Duodenal mucosa (tissue), 2 donors: ENCODE measurements at regions not wholly inside any gene's neighbourhood (a gene's known extent, or its start where the extent isn't known, plus 50 kb on each side); places are given as distances from the start of the nearest gene placed in this dataset.

ENCODE experiments used
- H3K27ac ChIP-seq: one replicate; pipeline ENCODE4 v1.7.0; 2013; ENCODE audit warnings: low read depth, low read length
- H3K27me3 ChIP-seq, 2 donors: one replicate each; pipeline ENCODE4 v1.7.0; 2013; ENCODE audit warnings: low read length in 2 of 2, control low read depth in 1 of 2; ENCODE audit not compliant: insufficient read depth in 2 of 2, control insufficient read depth in 1 of 2
- H3K36me3 ChIP-seq, 2 donors: one replicate each; pipeline ENCODE4 v1.7.0; 2013; ENCODE audit warnings: low read length in 2 of 2, control low read depth in 1 of 2; ENCODE audit not compliant: insufficient read depth in 2 of 2, control insufficient read depth in 1 of 2
- H3K4me1 ChIP-seq, 2 donors: one replicate each; pipeline ENCODE4 v1.7.0; 2013; ENCODE audit warnings: low read length in 2 of 2, control low read depth in 1 of 2; ENCODE audit not compliant: insufficient read depth in 2 of 2, control insufficient read depth in 1 of 2
- H3K4me3 ChIP-seq, 2 donors: one replicate each; pipeline ENCODE4 v1.7.0; 2013; ENCODE audit warnings: low read length in 2 of 2, low read depth in 1 of 2
- H3K9ac ChIP-seq, 2 donors: one replicate each; pipeline ENCODE4 v1.7.0; 2013; ENCODE audit warnings: low read length in 2 of 2, low read depth in 1 of 2
- H3K9me3 ChIP-seq, 2 donors: one replicate each; pipeline ENCODE4 v1.7.0; 2013; ENCODE audit warnings: low read length in 2 of 2, control low read depth in 1 of 2; ENCODE audit not compliant: control insufficient read depth in 1 of 2

DNA sequence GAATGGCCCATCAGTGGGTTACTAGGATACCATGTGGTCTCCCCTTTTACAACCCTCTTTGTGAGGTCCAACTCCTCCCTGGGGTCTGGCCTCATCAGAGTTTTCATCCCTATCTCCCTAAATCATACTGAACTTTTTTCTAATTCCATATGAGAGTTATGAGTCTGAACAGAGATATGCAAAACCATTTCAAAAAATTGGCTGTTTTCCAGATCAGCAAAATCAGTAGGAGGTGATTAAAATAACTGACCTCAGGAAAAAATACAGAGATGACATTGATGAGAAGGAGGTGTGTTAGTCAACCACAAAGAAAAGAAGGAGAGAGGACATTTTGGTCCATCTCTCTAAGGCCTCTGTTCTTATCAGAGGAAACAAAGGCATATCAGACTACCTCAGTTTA, 200.8 kb upstream of the CFAP20DC start:
- Histone ChIP-seq H3K4me1 (no peaks in the 10 kb centered on the region), H3K27me3 (no peaks in the 10 kb centered on the region), H3K27ac (no peak overlapping the region), H3K9ac (no peak overlapping the region), H3K4me3 (no peak overlapping the region), H3K9me3 (no peaks in the 10 kb centered on the region), H3K36me3 (no peaks in the 10 kb centered on the region)

- H3K9me3 ChIP-seq = no peaks in the 10 kb centered on the region
- no peaks in the 10 kb centered on the region for H3K27me3 ChIP-seq
- H3K4me1 ChIP-seq = no peaks in the 10 kb centered on the region
- H3K27ac ChIP-seq = no peak overlapping the region
- H3K9ac ChIP-seq = no peak overlapping the region
- H3K4me3 ChIP-seq = no peak overlapping the region
- H3K36me3 ChIP-seq = no peaks in the 10 kb centered on the region
Measured at GRCh38 chr3:59249698-59250361, 200.0 kb upstream of the CFAP20DC start.

- no peak overlapping the region for H3K4me3 ChIP-seq
- no peak overlapping the region for H3K9ac ChIP-seq
- no peak overlapping the region for H3K27ac ChIP-seq
- H3K36me3 ChIP-seq = no peaks in the 10 kb centered on the region
- no peaks in the 10 kb centered on the region for H3K4me1 ChIP-seq
- no peaks in the 10 kb centered on the region for H3K27me3 ChIP-seq
- no peaks in the 10 kb centered on the region for H3K9me3 ChIP-seq
Measured at GRCh38 chr3:59249004-59249403, 199.2 kb upstream of the CFAP20DC start.

DNA sequence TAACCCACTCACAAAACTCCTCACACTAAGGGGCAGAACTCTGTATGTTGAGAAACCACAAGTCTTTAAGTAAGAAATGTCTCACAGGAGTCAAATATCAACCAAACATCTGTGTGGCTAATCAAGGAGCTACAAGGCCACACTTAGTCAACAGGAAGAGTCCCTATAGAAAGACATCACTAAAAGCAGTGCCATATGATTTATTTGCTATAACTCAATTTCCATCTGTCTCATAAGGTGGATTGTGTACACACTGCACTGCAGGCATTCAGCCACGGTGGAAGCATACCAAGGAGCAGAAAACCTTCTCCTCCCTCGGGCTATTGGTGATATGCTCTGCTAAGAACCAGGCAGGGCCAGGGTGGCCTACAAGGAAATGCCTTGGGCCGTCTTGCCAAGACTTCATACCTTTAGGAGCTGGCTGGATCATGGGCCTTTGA, 197.6 kb upstream of the CFAP20DC start:
- H3K36me3 ChIP-seq = no peaks in the 10 kb centered on the region
- H3K9me3 ChIP-seq = no peaks in the 10 kb centered on the region
- H3K9ac ChIP-seq = no peak overlapping the region
- no peak overlapping the region for H3K4me3 ChIP-seq
- no peaks in the 10 kb centered on the region for H3K27me3 ChIP-seq
- H3K4me1 ChIP-seq = no peaks in the 10 kb centered on the region
- H3K27ac ChIP-seq = no peak overlapping the region

DNA sequence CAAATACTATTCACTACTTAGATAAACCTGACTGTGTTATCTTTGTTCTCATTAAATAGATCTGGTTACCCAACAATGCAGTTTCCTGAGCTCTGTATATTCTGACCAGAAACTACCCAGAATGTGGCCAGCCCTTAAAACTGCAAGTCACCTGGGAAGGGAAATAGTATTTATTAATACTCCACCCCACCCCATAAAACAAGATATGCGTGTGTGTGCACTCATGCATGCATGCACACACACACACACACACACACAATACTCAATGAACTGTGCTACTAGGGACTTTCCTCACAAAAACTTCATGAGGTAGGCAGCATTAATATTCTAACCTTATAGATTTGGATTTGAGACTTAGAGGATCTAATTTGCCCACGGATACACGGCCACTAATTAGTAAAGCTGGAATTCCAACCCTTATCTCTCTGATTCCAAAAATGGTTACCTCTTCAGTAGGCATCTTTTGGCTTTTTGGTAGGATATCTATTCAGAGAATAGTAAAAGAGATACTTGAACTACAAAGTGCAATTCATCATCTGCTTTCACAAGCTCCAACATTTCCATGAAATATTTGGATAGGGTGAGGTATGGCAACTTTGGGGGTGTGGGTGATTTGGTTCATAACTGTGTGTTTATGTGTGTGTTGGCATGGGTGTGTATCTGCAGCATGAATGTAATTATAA, 197.0 kb upstream of the CFAP20DC start:
- no peak overlapping the region for H3K27ac ChIP-seq
- no peaks in the 10 kb centered on the region for H3K27me3 ChIP-seq
- no peak overlapping the region for H3K9ac ChIP-seq

GRCh38 chr3:59245859-59246501, 196.2 kb upstream of the CFAP20DC start:
- no peaks in the 10 kb centered on the region for H3K4me1 ChIP-seq
- H3K36me3 ChIP-seq = no peaks in the 10 kb centered on the region
- H3K27me3 ChIP-seq = no peaks in the 10 kb centered on the region
- no peak overlapping the region for H3K27ac ChIP-seq
- no peak overlapping the region for H3K4me3 ChIP-seq
- no peaks in the 10 kb centered on the region for H3K9me3 ChIP-seq
- H3K9ac ChIP-seq = no peak overlapping the region

More for the DNA sequence above, 197.0 kb upstream of the CFAP20DC start:
- Histone ChIP-seq H3K4me3 (no peak overlapping the region), H3K9me3 (no peaks in the 10 kb centered on the region), H3K36me3 (no peaks in the 10 kb centered on the region), H3K4me1 (no peaks in the 10 kb centered on the region)

GRCh38 chr3:59245300-59245858, 195.6 kb upstream of the CFAP20DC start:
- no peak overlapping the region for H3K9ac ChIP-seq
- H3K4me3 ChIP-seq = no peak overlapping the region
- H3K36me3 ChIP-seq = no peaks in the 10 kb centered on the region
- no peaks in the 10 kb centered on the region for H3K27me3 ChIP-seq
- H3K27ac ChIP-seq = no peak overlapping the region
- no peaks in the 10 kb centered on the region for H3K4me1 ChIP-seq
- no peaks in the 10 kb centered on the region for H3K9me3 ChIP-seq

- Histone ChIP-seq H3K27ac (no peak overlapping the region), H3K9me3 (no peaks in the 10 kb centered on the region), H3K4me3 (no peak overlapping the region), H3K27me3 (no peaks in the 10 kb centered on the region), H3K36me3 (no peaks in the 10 kb centered on the region), H3K9ac (no peak overlapping the region), H3K4me1 (no peaks in the 10 kb centered on the region)
Measured at GRCh38 chr3:59244343-59244742, 194.5 kb upstream of the CFAP20DC start.

DNA sequence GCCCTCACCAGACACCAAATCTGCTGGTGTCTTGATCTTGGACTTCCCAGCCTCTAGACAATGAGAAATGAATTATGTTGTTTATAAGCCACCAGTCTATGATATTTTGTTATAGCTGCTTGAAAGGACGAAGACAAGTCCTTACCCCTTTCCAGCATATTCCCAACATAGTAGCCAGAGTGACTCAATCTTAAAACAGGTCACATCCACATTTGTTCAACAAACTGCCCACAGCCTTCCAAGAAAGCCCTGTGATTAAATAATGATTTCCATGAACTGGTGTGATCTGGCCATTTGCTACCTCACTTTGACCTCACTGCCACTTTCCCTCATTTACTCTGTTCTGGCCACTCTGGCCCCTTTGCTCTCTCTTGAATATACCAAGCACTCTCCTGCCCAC, 193.7 kb upstream of the CFAP20DC start:
- Histone ChIP-seq H3K9me3 (no peaks in the 10 kb centered on the region), H3K4me3 (no peak overlapping the region), H3K27me3 (no peaks in the 10 kb centered on the region), H3K9ac (no peak overlapping the region), H3K36me3 (no peaks in the 10 kb centered on the region), H3K4me1 (no peaks in the 10 kb centered on the region), H3K27ac (no peak overlapping the region)

- no peaks in the 10 kb centered on the region for H3K27me3 ChIP-seq
- H3K9ac ChIP-seq = no peak overlapping the region
- no peaks in the 10 kb centered on the region for H3K4me1 ChIP-seq
- H3K36me3 ChIP-seq = no peaks in the 10 kb centered on the region
- no peaks in the 10 kb centered on the region for H3K9me3 ChIP-seq
- H3K27ac ChIP-seq = no peak overlapping the region
- no peak overlapping the region for H3K4me3 ChIP-seq
Measured at GRCh38 chr3:59240666-59241255, 190.9 kb upstream of the CFAP20DC start.
